ENCODE measurements at regions not wholly inside any gene's neighbourhood (a gene's known extent, or its start where the extent isn't known, plus 50 kb on each side); places are given as distances from the start of the nearest gene placed in this dataset.
"Not testable (repeated sequence)": the region's sequence is repeated elsewhere in the genome, so short reads cannot be mapped to it uniquely, and the experiment has no call there.

DNA sequence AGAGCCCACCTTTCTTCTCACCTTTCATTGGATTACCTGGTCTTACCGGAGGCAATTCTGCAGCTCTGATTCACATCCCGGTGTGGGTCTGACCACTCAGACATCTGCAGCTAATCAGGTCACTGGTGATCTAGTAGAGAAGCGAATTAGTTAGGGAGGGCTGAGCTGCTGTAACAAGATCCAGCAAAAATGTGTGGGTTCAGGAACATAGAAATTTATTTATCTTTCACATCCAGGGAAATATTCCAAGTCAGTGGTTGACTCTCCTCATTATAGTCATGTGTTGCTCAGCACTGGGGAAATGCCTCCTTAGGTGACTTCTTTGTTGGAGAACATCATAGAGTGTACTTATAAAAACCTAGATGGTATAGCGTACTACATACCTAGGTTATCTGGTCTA lies 218.7 kb upstream of the PELI2 start:
- no peak for DNase-seq

DNA sequence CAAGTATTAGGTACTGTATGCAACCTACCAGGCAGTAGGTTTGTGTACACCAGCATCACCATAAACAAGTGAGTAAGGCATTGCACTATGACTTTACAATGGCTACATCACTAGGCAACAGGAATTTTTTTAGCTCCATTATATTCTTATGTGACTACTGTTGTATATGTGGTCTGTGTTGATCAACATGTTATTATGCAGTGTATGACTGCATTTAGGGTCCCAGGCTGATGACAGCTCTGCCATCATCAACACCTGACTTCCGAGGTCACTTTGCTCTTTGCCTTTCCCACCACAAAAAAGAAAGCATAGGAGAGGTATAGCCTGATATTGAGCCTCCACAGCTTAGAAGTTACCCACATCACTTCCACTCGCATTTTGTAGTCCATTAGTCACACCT lies 217.5 kb upstream of the PELI2 start:
- no peak for DNase-seq

DNA sequence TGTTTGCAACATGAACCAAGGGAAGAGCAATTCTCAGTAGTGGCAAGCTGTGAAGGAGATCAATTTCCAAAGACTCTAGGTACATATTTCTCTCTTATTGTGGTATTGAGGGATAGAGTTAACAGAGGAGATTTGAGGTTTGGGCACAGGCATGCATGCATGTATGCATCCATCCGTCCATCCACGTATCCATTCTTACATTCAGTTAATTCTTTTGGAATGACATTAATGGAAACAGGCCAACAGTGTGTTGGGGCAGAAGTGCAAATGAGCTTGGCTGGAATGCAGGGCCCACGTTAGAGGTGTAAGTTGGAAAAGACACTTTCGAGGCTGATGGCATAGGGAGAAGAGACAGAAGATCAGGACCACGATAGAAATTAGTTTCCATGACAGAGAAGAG lies 216.9 kb upstream of the PELI2 start:
- no peak for DNase-seq

DNA sequence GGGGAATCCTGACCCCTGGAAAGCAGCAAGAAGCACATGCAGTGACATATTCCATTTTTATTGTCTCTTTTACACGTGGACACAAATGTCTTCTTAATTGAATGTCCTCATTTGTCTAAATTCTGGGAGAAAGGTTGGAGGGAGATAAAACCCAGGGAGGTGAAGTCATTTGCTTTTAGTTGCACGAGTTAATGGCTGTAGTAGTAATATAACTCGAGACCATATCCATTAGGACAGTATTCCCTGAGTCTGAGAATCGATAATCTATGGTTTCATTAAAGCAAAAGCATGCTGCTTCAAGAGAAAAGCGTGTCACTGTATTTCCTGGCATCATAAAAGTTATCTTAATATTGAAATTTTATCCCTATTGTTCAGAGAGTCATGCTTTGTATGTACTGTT lies 216.0 kb upstream of the PELI2 start:
- DNase-seq = no peak

DNA sequence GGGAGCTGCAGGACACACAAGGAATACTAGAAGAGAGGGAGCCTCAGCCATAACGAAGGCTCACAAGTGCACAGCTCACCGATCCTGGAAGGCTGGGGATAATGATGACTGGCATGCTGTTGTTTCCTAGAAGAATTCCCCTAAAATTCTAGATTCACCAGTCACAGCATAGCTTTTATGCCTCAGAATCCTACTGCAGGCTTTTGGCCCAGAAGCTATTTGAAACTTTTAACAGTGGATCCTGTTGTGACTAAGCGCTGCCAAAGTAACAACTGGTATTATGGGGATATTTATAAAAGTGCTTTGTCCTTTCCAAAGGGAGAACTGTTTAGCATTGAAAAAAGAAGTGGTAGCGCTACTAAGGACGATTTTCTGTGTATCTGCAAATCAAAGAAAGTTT lies 214.1 kb upstream of the PELI2 start:
- DNase-seq = no peak

DNA sequence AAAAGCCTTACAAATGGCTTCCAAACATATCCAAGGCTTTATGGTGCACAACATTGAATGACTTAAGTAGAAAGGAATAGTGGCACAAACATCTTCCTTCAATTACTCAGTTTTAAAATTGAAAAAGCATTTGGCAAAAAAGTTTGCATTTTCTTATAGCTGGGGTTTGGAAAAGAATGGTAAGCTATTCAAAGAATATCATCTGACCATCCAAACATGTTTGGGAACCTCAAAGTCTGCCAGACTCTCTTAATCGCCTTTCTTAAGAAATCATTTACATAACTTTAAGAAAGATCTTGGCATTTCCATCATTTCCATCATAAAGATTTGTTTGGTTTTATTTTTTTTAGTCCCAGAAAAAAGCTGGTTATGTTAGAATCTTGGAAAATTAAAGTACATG lies 210.1 kb upstream of the PELI2 start:
- DNase-seq = no peak

DNA sequence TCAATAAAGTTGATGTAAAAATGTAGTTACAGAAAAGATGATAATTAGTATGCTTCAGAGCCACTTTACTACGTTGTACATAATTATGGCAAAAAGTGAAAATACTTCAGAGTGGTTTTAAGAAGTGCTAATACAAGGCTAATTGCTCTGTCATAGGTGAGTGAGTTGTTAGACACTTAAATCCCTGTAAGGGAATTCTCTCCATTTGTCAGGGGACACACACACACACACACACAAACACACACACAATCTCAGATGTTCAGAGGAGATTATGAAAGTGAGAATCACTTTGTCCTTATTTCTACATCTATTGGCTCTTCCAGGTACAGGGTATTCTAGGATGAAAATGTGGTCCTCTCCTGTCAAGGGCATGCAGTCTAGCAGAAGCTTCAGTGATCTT lies 208.3 kb upstream of the PELI2 start:
- DNase-seq = no peak

DNA sequence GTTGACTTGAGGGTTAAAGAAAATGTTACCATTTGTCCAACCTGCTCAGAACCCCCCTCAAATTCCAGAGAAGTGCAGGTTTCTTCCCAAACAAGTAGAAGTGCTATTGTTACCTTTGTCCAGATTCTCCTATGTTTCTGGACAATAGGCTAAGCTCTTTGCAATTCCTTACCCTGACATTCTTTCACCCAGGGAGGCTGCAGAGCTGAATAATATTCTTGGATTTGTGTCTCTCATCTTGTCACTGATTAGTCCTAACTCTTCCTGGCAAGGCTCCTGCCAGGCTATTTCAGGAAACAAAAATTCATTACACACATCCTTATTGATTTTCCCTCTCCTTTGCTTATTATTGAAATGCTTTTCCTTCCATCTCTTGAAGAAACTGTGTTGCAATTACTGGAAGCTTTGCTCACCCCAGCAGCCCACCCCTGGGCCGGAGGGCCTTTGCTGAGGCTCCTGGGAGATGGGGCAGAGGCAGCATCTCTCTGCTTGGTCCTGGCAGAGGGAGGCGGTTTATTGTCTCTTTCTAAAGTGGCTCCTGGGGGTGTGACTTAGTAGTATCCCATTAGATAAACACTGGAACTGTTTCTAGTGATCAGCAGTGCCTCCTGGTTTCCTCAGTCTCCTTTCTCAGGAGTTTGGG lies 207.5 kb upstream of the PELI2 start:
- DNase-seq = no peak

DNA sequence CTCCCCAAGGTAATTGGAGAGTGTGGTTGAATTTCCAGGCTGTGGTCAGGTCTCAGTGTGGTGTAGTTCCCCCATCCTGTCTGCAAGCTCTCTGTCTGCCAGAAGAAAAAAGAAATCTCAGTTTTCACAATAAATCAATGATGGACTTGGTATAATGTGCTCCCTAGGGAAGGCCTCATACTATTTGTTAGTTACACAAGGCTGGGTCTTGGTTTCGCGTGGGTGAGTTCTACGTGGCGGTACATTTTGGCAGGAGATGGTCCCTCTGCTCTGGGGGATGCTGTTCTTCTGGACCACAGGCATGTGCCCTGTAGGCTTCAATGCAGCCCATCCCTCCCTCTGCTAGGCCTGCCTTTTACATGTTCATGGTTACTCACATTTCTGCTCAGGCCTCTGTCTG lies 206.4 kb upstream of the PELI2 start:
- no peak for DNase-seq

DNA sequence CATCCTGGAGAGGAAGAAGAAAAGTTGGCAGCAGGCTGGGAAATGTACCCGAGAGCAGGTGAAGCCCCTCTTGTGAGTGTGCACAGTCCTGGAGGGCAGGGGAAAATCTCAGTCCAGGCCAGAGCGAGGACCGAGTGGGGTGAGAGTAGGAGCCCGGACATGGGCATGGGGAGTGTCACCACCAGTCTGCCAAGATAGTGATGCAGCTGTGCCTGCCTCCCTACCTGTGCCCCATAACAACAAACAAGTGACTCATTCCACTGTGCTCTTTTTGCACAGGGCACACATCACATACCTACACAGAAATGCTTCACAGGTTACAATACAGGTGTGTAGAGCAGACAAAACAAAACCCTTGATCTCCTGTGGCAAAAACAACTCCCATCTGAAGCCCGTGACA lies 205.9 kb upstream of the PELI2 start:
- DNase-seq = no peak

DNA sequence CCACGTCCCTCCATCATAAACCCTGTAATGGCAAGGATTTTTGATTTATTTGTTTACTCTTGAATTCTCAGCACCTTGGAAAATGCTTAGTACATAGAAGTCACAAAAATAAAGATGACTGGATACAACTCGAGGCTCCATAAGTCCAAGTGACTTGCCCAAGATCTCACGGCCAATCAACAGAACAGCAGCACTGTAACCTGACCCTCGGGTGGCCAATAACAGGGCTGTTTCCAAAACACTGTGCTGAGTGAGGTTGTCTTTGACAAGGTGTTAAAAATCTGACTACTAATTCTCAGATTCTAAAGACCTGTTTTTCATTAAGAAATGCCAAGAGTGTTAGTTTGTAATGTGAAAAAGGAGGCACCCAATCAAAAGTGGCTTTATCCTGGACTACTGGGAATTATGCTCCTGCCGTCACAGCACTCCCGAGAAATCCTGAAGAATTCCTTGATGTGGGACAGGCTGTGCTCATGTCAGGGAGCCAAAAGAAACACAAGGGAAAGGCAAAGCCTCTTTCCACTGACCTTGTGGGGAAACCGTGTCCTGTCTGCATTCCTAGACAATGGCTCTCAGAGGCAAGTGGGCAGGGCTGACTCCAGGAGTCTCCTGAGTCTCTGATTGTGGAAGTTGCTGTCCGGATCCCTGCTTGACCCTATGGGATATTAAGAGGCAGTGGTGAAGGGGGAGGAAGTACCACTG lies 204.7 kb upstream of the PELI2 start:
- DNase-seq = peak; percentile 71

DNA sequence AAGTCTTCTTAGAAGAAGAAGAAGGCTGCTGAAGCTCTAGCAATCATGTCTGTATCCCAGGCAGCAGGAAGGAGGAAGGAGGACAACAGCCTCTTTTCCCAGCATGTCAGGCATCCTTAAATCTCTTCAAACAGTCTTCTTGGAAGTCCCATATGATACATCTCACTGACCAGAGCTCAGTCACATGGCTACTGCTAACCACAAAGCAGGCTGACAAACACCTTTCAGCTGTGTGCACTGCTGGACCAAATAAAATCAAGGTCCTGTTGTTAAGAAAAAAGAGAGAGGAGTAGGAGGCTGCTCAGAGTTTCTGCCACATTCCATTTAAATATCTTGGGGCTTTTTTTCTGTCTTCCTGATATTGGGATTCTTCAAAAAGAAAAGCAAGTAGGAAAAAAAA lies 203.4 kb upstream of the PELI2 start:
- DNase-seq = no peak

DNA sequence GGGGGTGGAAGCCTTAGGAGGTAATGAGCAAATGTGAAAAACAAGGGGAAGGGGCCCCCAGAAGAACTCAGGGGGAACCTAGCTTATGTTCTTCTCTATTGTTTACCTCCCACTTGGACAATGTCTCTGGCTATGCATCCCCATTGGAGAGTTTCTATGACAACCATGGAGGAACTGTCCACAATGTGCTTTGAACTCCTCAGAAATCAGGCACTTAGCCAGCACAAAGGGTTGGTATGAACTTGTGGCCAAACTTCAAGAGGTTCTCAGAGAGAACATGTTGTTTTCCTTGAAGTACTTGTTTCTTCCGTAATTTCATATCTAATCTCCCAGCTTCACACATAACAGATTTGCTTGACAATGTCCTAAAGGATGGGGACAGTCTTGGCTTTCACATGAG lies 202.8 kb upstream of the PELI2 start:
- peak; percentile 15 for DNase-seq

DNA sequence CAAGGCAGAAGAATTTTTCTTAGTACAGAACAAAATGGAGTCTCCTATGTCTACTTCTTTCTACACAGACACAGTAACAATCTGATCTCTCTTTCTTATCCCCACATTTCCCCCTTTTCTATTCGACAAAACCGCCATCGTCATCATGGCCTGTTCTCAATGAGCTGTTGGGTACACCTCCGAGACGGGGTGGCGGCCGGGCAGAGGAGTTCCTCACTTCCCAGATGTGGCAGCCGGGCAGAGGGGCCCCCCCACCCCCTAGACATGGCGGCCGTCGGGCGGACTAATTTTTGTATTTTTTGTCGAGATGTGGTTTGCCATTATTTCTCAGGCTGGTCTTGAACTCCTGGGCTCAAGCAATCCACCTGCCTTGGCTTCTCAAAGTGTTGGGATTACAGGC lies 198.4 kb upstream of the PELI2 start:
- DNase-seq = not testable (repeated sequence)

DNA sequence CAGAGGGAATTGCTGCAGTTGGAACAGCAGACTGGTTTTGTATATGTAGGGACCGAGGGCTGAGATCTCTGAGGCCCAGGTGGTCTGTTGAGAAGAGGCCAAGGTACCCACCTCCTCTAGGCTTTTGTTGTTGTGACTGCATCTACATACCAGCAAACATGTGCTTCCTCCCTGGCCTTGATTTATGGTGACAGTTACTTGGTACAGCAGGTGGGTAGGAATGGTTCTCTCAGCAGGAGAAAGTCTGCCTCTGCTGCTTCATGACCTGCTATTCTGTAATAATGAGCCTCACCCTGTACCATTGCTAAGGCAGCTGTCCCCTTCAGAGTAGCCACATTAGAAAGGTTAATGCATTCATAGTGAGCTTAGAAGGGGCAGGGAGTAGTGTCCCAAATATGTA lies 196.7 kb upstream of the PELI2 start:
- DNase-seq = peak; percentile 15

DNA sequence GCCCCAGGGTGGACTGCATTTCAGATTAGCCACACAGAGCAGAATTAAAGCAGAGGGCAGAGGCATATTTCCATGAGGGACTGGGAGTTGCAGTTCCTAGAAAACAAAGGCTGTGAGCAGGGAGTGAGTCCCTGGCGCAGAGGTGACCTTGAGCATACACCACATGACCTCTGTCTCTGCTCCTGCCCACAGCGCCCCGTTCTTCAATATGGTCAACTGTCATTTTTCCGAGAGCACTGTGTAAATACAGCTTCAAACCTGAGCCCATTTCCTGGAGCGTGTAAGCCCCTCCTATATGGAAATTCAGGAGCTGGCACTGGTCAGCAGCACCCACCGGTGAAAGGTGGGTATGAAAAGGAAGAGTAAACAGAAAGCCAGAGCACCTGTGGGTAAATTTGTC lies 192.2 kb upstream of the PELI2 start:
- DNase-seq = no peak

DNA sequence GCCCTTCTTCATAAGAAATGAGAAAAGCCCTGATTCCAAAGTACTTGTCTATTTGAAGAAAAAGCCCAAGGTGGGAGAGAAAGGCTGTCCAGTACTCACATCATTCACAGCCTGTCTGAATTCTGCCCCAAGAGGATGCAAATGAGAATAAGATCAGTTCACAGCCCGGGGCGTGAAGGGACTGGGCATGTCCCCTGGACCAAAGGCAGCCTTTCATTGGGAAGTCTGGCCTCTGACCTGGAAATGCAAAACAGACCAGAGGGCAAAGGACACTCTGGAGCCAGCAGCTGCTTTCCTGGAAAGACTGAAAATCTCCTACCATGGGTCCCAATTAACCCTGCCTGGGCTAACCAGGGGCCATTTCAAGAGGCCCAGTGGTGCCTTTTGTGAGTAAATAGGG lies 191.2 kb upstream of the PELI2 start:
- DNase-seq = no peak

DNA sequence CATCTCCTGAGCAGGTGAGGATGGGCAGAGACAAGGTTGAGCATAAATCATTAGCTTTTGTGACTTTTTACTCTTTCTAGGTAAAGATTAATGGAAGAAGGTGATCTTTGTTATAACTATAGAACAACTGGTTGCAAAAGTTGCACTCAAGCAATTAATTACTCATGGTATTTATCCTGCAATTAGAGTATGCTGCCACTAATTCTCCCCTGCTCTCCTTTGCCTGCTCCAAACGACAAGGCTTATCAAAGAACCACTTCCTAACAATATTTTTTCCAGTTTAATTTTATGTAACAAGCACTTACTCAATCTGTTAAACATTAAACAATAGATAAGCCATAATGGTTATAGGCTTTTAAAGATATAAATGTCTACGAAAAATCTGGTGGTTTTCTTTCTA lies 189.9 kb upstream of the PELI2 start:
- no peak for DNase-seq

DNA sequence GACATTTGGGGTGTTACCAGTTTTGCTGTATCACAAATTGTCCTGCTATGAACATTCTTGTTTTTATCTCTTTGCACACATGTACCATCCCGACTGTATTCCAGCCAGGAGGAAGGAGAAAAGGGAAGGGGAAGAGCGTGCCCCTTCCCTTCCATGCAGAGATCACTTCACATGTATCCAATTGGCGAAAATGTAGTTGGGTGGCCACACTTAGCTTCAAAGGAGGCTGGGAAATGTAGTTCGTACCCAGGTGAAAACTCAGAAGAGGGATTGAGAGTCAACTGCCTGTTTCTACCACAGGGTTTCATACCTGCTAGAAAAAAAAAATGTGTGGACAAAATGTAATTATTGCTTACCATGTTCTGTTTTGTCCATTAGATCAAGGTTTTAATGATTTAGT lies 189.1 kb upstream of the PELI2 start:
- DNase-seq = no peak

DNA sequence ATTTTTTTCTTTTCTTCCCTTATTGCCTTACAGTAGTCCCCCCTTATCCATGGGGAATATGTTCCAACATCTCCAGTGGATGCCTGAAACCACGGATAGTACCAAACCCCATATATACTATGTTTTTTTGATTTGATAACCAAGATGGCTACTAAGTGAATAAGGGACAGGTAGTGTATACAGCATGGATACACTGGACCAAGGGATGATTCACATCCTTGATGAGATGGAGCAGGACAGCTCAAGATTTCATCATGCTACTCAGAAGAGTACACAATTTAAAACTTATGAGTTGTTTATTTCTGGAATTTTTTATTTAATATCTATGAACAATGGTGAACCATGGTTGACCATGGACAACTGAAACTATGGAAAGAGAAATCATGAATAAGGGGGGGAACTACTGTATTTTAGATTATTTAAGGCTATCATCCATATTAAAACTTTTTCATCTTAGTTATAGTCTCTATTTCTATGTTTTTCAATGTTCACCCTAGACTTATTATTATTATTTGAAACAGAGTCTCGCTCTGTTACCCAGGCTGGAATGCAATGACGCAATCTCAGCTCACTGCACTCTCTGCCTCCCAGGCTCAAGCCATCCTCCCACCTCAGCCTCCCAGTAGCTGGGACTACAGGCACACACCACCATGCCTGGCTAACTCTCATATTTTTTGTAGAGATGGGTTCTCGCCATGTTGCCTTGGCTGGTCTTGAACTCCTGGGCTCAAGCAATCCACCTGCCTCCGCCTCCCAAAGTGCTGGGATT lies 188.0 kb upstream of the PELI2 start:
- DNase-seq = no peak

DNA sequence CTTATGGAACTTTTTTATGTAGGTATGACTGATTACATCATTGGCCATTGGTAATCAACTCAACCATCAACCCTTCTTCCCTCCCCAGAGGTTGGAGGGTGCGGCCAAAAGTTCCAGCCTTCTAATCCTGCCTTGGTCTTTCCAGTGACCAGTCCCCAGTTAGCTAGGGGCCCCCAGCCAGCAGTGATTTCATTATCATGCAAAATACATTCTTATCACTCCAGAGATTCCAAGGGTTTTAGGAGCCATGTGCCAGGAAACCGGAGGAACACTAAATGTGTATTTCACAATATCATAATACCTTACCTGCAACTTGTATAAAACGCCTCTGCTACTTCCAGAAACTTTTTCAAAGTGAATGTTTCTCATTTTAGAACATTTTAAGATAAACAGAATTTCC lies 181.5 kb upstream of the PELI2 start:
- DNase-seq = no peak

DNA sequence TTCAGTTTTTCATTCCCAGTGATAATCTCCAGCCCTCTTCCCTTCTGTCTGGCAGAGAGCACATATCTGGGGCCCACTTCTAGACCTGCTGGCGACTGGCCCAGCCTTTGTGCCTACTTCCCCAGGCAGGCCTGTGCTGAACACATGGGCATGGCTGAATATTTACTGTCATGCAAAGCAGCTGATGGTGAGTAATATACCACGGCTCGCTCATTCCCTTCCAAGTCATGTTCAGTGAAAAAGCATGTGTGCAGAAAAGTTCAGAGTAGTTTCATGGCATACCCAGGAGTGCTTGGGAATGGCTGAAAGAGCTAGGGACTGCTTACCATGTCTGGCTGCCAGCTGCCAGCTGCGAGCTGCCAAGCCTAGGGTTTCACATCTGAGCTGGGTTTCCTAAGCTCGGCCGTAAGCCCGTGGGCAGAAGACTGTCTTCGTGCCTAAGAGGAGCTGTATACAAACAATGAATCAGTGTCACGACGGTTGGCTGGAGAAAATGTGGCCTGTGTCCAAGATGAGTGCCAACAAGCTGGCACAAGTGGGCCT lies 179.9 kb upstream of the PELI2 start:
- DNase-seq = no peak

DNA sequence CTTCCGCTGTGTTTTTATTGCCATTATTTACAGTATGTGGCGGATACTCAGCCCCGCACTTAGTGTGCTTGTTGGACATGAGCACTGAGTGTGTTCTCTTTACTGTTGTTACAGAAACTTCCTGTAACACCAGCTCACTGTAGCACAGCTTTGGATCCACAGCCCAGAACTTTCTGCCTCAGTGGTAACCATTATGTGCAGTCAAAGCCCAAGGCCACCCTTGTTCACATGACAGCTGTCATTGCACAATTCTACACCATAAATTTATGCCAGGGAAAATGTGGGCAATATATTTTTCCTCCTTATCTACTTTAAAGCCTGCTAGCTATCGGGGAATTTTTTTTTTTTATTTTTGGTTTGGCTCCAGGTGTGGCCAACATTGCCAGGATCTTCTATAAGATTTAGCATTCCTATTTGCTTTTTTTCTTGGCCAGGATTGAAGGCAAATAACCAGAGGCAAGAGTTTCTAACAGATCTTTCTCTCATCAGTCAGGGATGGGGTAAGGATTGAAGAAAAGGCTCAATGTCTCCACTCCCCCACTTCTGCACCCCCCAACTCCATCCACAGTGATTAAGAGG lies 176.0 kb upstream of the PELI2 start:
- no peak for DNase-seq

DNA sequence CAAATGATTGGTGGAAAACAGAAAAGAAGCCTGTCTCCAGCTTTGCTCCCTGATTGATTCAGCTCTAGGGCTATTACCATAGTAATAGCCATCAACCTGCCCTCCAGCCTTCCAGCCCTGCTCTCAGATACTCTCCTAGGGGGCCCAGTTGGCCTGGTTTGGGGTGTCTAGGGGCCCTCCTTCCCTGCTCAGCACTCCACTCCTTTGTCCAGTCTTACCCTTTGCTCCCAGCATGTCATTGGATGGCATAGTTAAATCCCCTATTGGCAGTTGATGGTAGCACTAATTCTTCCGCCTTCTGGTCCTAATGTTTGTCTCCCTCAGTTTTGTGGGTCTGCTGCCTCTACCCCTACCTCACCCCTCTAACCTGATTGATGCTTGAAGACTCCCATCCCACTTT lies 175.4 kb upstream of the PELI2 start:
- no peak for DNase-seq
